GM10266 (cell line): ENCODE measurements at regions not wholly inside any gene's neighbourhood (a gene's known extent, or its start where the extent isn't known, plus 50 kb on each side); places are given as distances from the start of the nearest gene placed in this dataset.

Experiments
- DNase-seq: peaks from one replicate; pipeline ENCODE4 v3.0.0; 2012; ENCODE audit errors: extremely low spot score
- CTCF ChIP-seq: IDR thresholded peaks from 2 replicates; pipeline ENCODE4 v1.5.1; 2012; ENCODE audit warnings: mild to moderate bottlenecking, low read depth; ENCODE audit not compliant: control insufficient read depth, insufficient read depth; ENCODE audit errors: missing control alignments

GRCh38 chr13:102972191-102972590 is 94.0 kb downstream of the SLC10A2 start:
- no peak for TF ChIP-seq CTCF
- no peak for DNase-seq

GRCh38 chr13:102970542-102970941 is 95.7 kb downstream of the SLC10A2 start:
- DNase-seq = peak; percentile 58

GRCh38 chr13:102968572-102969228 is 97.5 kb downstream of the SLC10A2 start:
- DNase-seq = no peak
- no peak for TF ChIP-seq CTCF

More at GRCh38 chr13:102970542-102970941, 95.7 kb downstream of the SLC10A2 start:
- TF ChIP-seq CTCF = no peak

GRCh38 chr13:102965802-102966201 is 100.4 kb downstream of the SLC10A2 start:
- no peak for DNase-seq
- no peak for TF ChIP-seq CTCF

GRCh38 chr13:102962430-102962829 is 103.8 kb downstream of the SLC10A2 start:
- no peak for DNase-seq
- TF ChIP-seq CTCF = no peak

- TF ChIP-seq CTCF = no peak
- no peak for DNase-seq
Measured at GRCh38 chr13:102960959-102961358, 105.3 kb downstream of the SLC10A2 start.

GRCh38 chr13:102956449-102956848 is 109.8 kb downstream of the SLC10A2 start:
- no peak for TF ChIP-seq CTCF
- no peak for DNase-seq
